IMR-90 (cell line): ENCODE measurements at regions not wholly inside any gene's neighbourhood (a gene's known extent, or its start where the extent isn't known, plus 50 kb on each side); places are given as distances from the start of the nearest gene placed in this dataset.
A peak's percentile ranks its signal among the peaks of the same experiment; 100 is the strongest.

Source experiments
- ATAC-seq: fragments of 200-7000 bp; cut with Tn5 transposase; 2 replicates; pipeline ENCODE4 v1.9.1; 2020; ENCODE audit warnings: low read depth, mild to moderate bottlenecking, moderate library complexity
- BruUV-seq: library from RNA; stranded (reverse); fragments of 400-500 nt; replicated peaks from 2 replicates; lab custom pipeline; 2021; lab: Mats Ljungman, UMichigan
- CTCF ChIA-PET: fragments of 300-600 bp; formaldehyde crosslinking; extraction: SDS; loops from one replicate; lab custom pipeline; 2021; ENCODE audit warnings: antibody characterized with exemption; lab: Yijun Ruan, JAX
- POLR2A ChIA-PET: fragments of 300-600 bp; sonication (Branson Sonifier 250); formaldehyde crosslinking; loops from one replicate; lab custom pipeline; 2022; ENCODE audit warnings: antibody characterized with exemption; ENCODE audit not compliant: unreplicated experiment; lab: Charles Lee
- DNase-seq: peaks from one replicate; pipeline ENCODE4 v3.0.0; 2013
- H2AFZ ChIP-seq: replicated peaks from 2 replicates; pipeline ENCODE3; 2013; ENCODE audit warnings: low read length, mild to moderate bottlenecking; ENCODE audit not compliant: poor library complexity
- H2AK5ac ChIP-seq: 2 replicates; pipeline ENCODE4 v1.6.1; 2013; ENCODE audit warnings: low read depth, low read length, inconsistent platforms
- H2AK9ac ChIP-seq: replicated peaks from 2 replicates; pipeline ENCODE3; 2013; ENCODE audit warnings: mild to moderate bottlenecking, low read depth, low read length, moderate library complexity; ENCODE audit not compliant: poor library complexity
- H2BK120ac ChIP-seq: 2 replicates; pipeline ENCODE4 v1.6.1; 2013; ENCODE audit warnings: low read depth, low read length, inconsistent platforms
- H2BK15ac ChIP-seq: 3 replicates; pipeline ENCODE4 v1.6.1; 2013; ENCODE audit warnings: low read depth, low read length, inconsistent platforms
- H2BK20ac ChIP-seq: 2 replicates; pipeline ENCODE4 v1.6.1; 2013; ENCODE audit warnings: low read depth, mild to moderate bottlenecking, inconsistent platforms, low read length, moderate library complexity
- H2BK5ac ChIP-seq: 2 replicates; pipeline ENCODE4 v1.6.1; 2013; ENCODE audit warnings: mild to moderate bottlenecking, low read depth, low read length, inconsistent platforms; ENCODE audit not compliant: poor library complexity, severe bottlenecking
- H3K14ac ChIP-seq: replicated peaks from 2 replicates; pipeline ENCODE4 v1.6.1; 2013; ENCODE audit warnings: low read depth, low read length, inconsistent platforms
- H3K18ac ChIP-seq: 2 replicates; pipeline ENCODE4 v1.6.1; 2013; ENCODE audit warnings: low read depth, low read length, control low read depth
- H3K23ac ChIP-seq: 2 replicates; pipeline ENCODE4 v1.6.1; 2013; ENCODE audit warnings: low read depth, low read length, inconsistent platforms
- H3K27ac ChIP-seq: 2 replicates; pipeline ENCODE4 v1.5.1; 2013; ENCODE audit warnings: mild to moderate bottlenecking, control low read depth, low read length; ENCODE audit not compliant: insufficient read depth
- H3K27me3 ChIP-seq: 2 replicates; pipeline ENCODE4 v1.6.1; 2013; ENCODE audit warnings: low read length; ENCODE audit not compliant: control insufficient read depth, insufficient read depth
- H3K36me3 ChIP-seq: 2 replicates; pipeline ENCODE4 v1.6.1; 2013; ENCODE audit warnings: low read length, mixed read lengths; ENCODE audit not compliant: control insufficient read depth, insufficient read depth
- H3K4ac ChIP-seq: 2 replicates; pipeline ENCODE4 v1.6.1; 2013; ENCODE audit warnings: low read depth, low read length, inconsistent platforms
- H3K4me1 ChIP-seq: 2 replicates; pipeline ENCODE4 v1.6.1; 2013; ENCODE audit warnings: low read length, mixed read lengths; ENCODE audit not compliant: control insufficient read depth, insufficient read depth
- H3K4me2 ChIP-seq: 2 replicates; pipeline ENCODE4 v1.6.1; 2013; ENCODE audit warnings: low read depth, mild to moderate bottlenecking, control low read depth, low read length, moderate library complexity
- H3K4me3 ChIP-seq: 2 replicates; pipeline ENCODE4 v1.5.1; 2013; ENCODE audit warnings: low read depth, mild to moderate bottlenecking, control low read depth, low read length, moderate library complexity; ENCODE audit not compliant: insufficient read depth
- H3K56ac ChIP-seq: 2 replicates; pipeline ENCODE4 v1.6.1; 2013; ENCODE audit warnings: low read length, inconsistent platforms; ENCODE audit not compliant: insufficient read depth; ENCODE audit errors: extremely low read depth
- H3K79me1 ChIP-seq, 2 experiments: 2 replicates each; pipeline ENCODE4 v1.6.1; 2013; ENCODE audit warnings: low read length in 2 of 2, inconsistent platforms in 1 of 2, low read depth in 1 of 2
- H3K9ac ChIP-seq: 2 replicates; pipeline ENCODE4 v1.6.1; 2013; ENCODE audit warnings: low read depth, low read length, control low read depth
- H3K9me1 ChIP-seq: 2 replicates; pipeline ENCODE4 v1.6.1; 2013; ENCODE audit warnings: low read length, inconsistent platforms; ENCODE audit not compliant: insufficient read depth
- H3K9me3 ChIP-seq: 2 replicates; pipeline ENCODE4 v1.6.1; 2013; ENCODE audit warnings: low read length; ENCODE audit not compliant: control insufficient read depth, insufficient read depth
- H4K20me1 ChIP-seq: 2 replicates; pipeline ENCODE4 v1.6.1; 2013; ENCODE audit warnings: low read length, inconsistent platforms; ENCODE audit not compliant: insufficient read depth
- H4K5ac ChIP-seq: 2 replicates; pipeline ENCODE4 v1.6.1; 2013; ENCODE audit warnings: mild to moderate bottlenecking, low read depth, low read length, control low read depth
- H4K8ac ChIP-seq, 2 experiments: 2 replicates each; pipeline ENCODE4 v1.6.1; 2013; ENCODE audit warnings: low read depth in 2 of 2, low read length in 2 of 2, control low read depth in 1 of 2, inconsistent platforms in 1 of 2
- H4K91ac ChIP-seq: 2 replicates; pipeline ENCODE4 v1.6.1; 2013; ENCODE audit warnings: low read depth, low read length, inconsistent platforms; ENCODE audit not compliant: insufficient read depth
- CHD1 ChIP-seq: IDR thresholded peaks from 2 replicates; pipeline ENCODE4 v1.6.1; 2012; ENCODE audit warnings: low read depth, low read length, improper control_type of control experiment
- FOS ChIP-seq: fragments of 150-350 bp; IDR thresholded peaks from 2 replicates; pipeline ENCODE4 v1.6.1; 2016; ENCODE audit warnings: low read depth, low read length
- MXI1 ChIP-seq: IDR thresholded peaks from 2 replicates; pipeline ENCODE4 v1.6.1; 2012; ENCODE audit warnings: low read depth, mild to moderate bottlenecking, low read length, moderate library complexity, borderline replicate concordance
- RCOR1 ChIP-seq: IDR thresholded peaks from 2 replicates; pipeline ENCODE4 v1.6.1; 2012; ENCODE audit warnings: mild to moderate bottlenecking, low read length, improper control_type of control experiment; ENCODE audit not compliant: insufficient replicate concordance
- RFX5 ChIP-seq: IDR thresholded peaks from 2 replicates; pipeline ENCODE4 v1.8.0; 2012; ENCODE audit warnings: low read depth, mild to moderate bottlenecking, low read length, moderate library complexity
- WGBS, 2 experiments: methylation state at CpG; one replicate each; pipeline versions ENCODE4 v1.1.5 to v1.1.7; 2013; ENCODE audit warnings: missing lambda C conversion rate in 2 of 2; ENCODE audit not compliant: insufficient read length in 1 of 2; ENCODE audit errors: extremely low coverage in 2 of 2; 5-methylcytosine and 5-hydroxymethylcytosine counted together
- dilution Hi-C: fragments of 300-500 bp; cut with HindIII; formaldehyde crosslinking; loops from one replicate; pipeline ENCODE4 v1.14.3; 2018; ENCODE audit warnings: low sequenced_read_pairs; ENCODE audit not compliant: unreplicated experiment
- in situ Hi-C: fragments of 300-500 bp; cut with MboI; formaldehyde crosslinking; loops from 3 replicates; pipeline ENCODE4 v1.14.3; 2019; ENCODE audit warnings: low sequenced_read_pairs, inconsistent platforms, mixed read lengths
- intact Hi-C: fragments of 100-400 bp; cut with micrococcal nuclease; formaldehyde crosslinking; loops from 2 replicates; pipeline ENCODE4 v1.10.0; 2022

- Histone ChIP-seq H2AK5ac (peak overlapping the region; percentile 75; the same call in 1 of the 2 replicates), H3K14ac (peak overlapping the region; percentile 73), H3K18ac (peak overlapping the region; percentile 7; the same call in 1 of the 2 replicates), H2AFZ (no peak overlapping the region), H3K9ac (no peak overlapping the region), H4K91ac (no peak overlapping the region), H2BK120ac (peak overlapping the region; percentile 23; the same call in 1 of the 2 replicates), H4K20me1 (no peaks in the 10 kb centered on the region), H3K27ac (no peak overlapping the region), H3K4ac (peak overlapping the region; percentile 52; the same call in 1 of the 2 replicates), H3K23ac (peak overlapping the region; percentile 69; the same call in 1 of the 2 replicates), H4K8ac (no peak overlapping the region; a peak in 1 of 4 replicates), H3K4me2 (no peak overlapping the region), H3K4me3 (no peak overlapping the region), H4K5ac (no peak overlapping the region), H3K36me3 (no peaks in the 10 kb centered on the region), H3K27me3 (no peaks in the 10 kb centered on the region), H2AK9ac (no peak overlapping the region), H3K9me3 (no peaks in the 10 kb centered on the region), H2BK5ac (peak overlapping the region; percentile 65), H3K4me1 (peaks cover 15% of the 10 kb centered on the region; the same call in 1 of the 2 replicates), H2BK15ac (peak overlapping the region; percentile 78; the same call in 1 of the 3 replicates), H2BK20ac (peak overlapping the region; percentile 27), H3K79me1 (no peaks in the 10 kb centered on the region), H3K9me1 (peaks cover 17% of the 10 kb centered on the region), H3K56ac (no peak overlapping the region)
- in situ Hi-C loops = no loop called here
- ATAC-seq (no peak), DNase-seq (peak; percentile 13)
- BruUV-seq = no TSS peak
- TF ChIP-seq FOS (no peak), RFX5 (no peak), RCOR1 (no peak), MXI1 (no peak), CHD1 (no peak)
- WGBS, 2 experiments = no CpG with 5 or more reads among the region's 1 CpG
- intact Hi-C loops = no loop called here
- POLR2A ChIA-PET = no interaction called here
- CTCF ChIA-PET = interaction anchor here (0.6 kb wide), 1 partner anchor 386 kb away, joined by 3 read pairs; no protein-coding TSS in a partner anchor
- dilution Hi-C loops = no loop called here
Observed at GRCh38 chr6:74070091-74070490, 374.1 kb downstream of the CD109 start.
